ENCODE measurements at regions not wholly inside any gene's neighbourhood (a gene's known extent, or its start where the extent isn't known, plus 50 kb on each side); places are given as distances from the start of the nearest gene placed in this dataset.

- DNase-seq (ENCODE audit: low spot score), result no peak
- no peak for TF ChIP-seq CTCF (IDR thresholded peaks at IDR 0.05; ENCODE audit: borderline replicate concordance, control extremely low read depth, extremely low read depth, insufficient read depth, missing control alignments)
- in situ Hi-C loops (cut with MboI; ENCODE audit: low sequenced_read_pairs, unreplicated experiment), result no loop called here
Measured at GRCh38 chr11:111115890-111116289, 129.6 kb upstream of the POU2AF2 start.

- in situ Hi-C loops (cut with MboI; ENCODE audit: low sequenced_read_pairs, unreplicated experiment), result no loop called here
Measured at GRCh38 chr11:111114091-111114490, 131.4 kb upstream of the POU2AF2 start.

GRCh38 chr11:111112614-111113013 lies 132.9 kb upstream of the POU2AF2 start:
- DNase-seq (ENCODE audit: low spot score), result no peak
- TF ChIP-seq CTCF (IDR thresholded peaks at IDR 0.05; ENCODE audit: borderline replicate concordance, control extremely low read depth, extremely low read depth, insufficient read depth, missing control alignments), result no peak
- in situ Hi-C loops (cut with MboI; ENCODE audit: low sequenced_read_pairs, unreplicated experiment), result no loop called here

More at GRCh38 chr11:111114091-111114490, 131.4 kb upstream of the POU2AF2 start:
- no peak for DNase-seq (ENCODE audit: low spot score)
- no peak for TF ChIP-seq CTCF (IDR thresholded peaks at IDR 0.05; ENCODE audit: borderline replicate concordance, control extremely low read depth, extremely low read depth, insufficient read depth, missing control alignments)

GRCh38 chr11:111107501-111107900 lies 138.0 kb upstream of the POU2AF2 start:
- in situ Hi-C loops (cut with MboI; ENCODE audit: low sequenced_read_pairs, unreplicated experiment), result no loop called here
- no peak for TF ChIP-seq CTCF (IDR thresholded peaks at IDR 0.05; ENCODE audit: borderline replicate concordance, control extremely low read depth, extremely low read depth, insufficient read depth, missing control alignments)
- DNase-seq (ENCODE audit: low spot score), result no peak

- in situ Hi-C loops (cut with MboI; ENCODE audit: low sequenced_read_pairs, unreplicated experiment), result no loop called here
- TF ChIP-seq CTCF (IDR thresholded peaks at IDR 0.05; ENCODE audit: borderline replicate concordance, control extremely low read depth, extremely low read depth, insufficient read depth, missing control alignments), result no peak
- DNase-seq (ENCODE audit: low spot score), result no peak
Measured at GRCh38 chr11:111106641-111107040, 138.9 kb upstream of the POU2AF2 start.

GRCh38 chr11:111105566-111105965 lies 140.0 kb upstream of the POU2AF2 start:
- in situ Hi-C loops (cut with MboI; ENCODE audit: low sequenced_read_pairs, unreplicated experiment), result no loop called here
- no peak for DNase-seq (ENCODE audit: low spot score)
- TF ChIP-seq CTCF (IDR thresholded peaks at IDR 0.05; ENCODE audit: borderline replicate concordance, control extremely low read depth, extremely low read depth, insufficient read depth, missing control alignments), result no peak

- in situ Hi-C loops (cut with MboI; ENCODE audit: low sequenced_read_pairs, unreplicated experiment), result no loop called here
- no peak for TF ChIP-seq CTCF (IDR thresholded peaks at IDR 0.05; ENCODE audit: borderline replicate concordance, control extremely low read depth, extremely low read depth, insufficient read depth, missing control alignments)
- DNase-seq (ENCODE audit: low spot score), result no peak
Measured at GRCh38 chr11:111104185-111104584, 141.3 kb upstream of the POU2AF2 start.
